GM21526 (cell line): ENCODE measurements at regions not wholly inside any gene's neighbourhood (a gene's known extent, or its start where the extent isn't known, plus 50 kb on each side); places are given as distances from the start of the nearest gene placed in this dataset.

Experiments used
- ATAC-seq: cut with Tn5 transposase; IDR thresholded peaks from one replicate; pipeline ENCODE4 v1.9.1; 2021; ENCODE audit warnings: moderate library complexity; ENCODE audit not compliant: unreplicated experiment, low FRiP score

GRCh38 chr20:57908704-57909630 lies 199.2 kb upstream of the PMEPA1 start:
- ATAC-seq: no peak

DNA sequence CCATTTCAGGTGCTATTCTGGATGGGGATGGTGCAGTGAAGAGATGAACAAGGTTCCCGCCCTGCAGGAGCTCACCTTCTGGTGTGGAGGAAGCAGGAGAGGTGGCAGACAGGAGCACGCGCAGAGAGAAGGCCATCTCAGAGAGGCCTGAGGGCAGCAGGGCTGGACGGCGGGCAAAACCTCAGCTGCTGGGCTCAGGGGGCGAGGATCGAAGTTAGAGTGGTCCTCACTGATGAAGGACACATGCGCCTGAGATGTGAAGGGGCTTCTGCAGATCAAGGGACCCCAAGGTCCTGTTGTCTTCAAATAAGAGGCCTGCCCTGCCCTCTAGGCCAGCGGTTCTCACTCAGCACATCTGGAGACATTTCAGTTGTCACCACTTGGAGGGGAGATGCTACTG lies 198.4 kb upstream of the PMEPA1 start:
- ATAC-seq: no peak

DNA sequence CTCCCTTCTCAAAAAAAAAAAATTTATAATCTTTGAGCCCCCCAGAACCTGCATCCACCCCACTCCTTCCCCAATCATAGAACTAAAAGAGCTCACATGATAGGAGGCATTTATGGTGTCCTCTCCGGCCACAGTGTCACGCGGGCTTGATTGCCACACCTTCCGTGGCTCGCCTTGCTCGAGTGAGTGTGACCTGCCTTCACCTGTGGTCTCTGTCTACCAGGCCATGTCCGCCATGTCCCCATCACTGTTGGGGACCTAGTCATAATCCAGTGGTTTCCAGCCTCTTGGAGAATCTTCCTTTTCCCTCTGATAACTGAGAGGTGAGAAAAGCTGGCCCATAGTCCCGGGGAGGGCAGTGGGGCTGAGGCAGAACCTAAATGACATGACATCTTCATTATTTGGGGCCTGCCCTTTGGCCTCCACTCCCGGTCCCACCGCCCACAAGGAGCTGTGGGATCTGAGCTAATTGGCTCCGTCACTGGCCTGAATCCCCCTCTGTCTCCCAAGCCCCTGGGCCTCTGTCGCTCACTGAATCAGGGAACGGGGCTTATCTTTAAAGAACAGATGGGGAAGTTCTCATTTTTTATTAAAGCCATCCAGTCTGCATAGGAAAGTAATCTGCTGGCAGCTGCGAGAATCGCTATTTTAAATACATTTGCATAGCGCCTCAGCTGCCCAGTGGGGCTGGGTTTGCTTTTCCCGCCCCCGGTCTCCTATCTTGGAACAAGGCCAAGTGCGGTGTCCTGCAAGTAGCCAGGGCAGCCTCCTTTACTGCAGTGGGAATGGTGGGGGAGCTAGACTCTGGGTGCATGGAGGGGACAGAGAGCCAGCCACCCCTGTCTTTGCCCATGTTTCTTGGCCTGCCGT lies 197.6 kb upstream of the PMEPA1 start:
- ATAC-seq: no peak

GRCh38 chr20:57905448-57905847 lies 195.6 kb upstream of the PMEPA1 start:
- no peak for ATAC-seq

- ATAC-seq: no peak
These were observed 194.7 kb upstream of the PMEPA1 start for GRCh38 chr20:57904314-57905105.

DNA sequence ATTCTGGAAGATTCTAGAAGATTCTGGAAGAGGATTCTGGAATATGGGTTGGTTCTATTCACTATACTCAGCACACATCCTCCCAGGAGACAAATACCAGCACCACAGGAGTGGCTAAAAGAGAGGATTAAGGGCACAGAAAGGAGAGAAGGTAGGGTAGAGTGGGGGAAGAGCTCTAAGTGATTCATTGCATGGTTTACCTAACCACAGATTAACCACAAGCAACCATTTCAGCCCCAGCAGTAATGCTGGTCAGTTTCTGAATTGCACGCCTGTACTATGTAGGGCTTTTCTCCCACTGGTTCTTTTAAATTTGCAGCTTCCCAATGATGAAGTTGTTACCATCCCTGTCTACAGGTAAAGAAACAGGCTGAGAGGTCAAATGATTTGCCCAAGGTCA lies 192.7 kb upstream of the PMEPA1 start:
- ATAC-seq: peak; percentile 59

DNA sequence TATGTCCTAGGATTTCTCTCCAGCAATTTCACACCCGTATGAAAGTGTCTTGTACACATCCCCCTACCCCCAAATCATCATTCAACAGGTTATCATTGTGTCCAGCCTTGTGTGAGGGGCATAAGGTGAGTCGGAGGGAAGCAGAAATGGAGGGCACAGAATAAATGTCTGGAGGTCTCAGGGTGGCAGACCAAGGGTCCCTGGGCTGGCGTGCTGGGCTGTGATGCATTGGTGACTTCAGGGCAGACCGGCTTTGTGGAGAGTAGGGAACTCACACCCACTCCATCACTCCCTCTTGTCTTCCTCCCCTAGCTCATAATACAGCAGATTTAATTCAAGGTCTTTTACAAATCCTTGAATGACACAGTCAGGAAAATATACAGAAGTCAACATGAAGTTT lies 191.7 kb upstream of the PMEPA1 start:
- ATAC-seq: no peak

DNA sequence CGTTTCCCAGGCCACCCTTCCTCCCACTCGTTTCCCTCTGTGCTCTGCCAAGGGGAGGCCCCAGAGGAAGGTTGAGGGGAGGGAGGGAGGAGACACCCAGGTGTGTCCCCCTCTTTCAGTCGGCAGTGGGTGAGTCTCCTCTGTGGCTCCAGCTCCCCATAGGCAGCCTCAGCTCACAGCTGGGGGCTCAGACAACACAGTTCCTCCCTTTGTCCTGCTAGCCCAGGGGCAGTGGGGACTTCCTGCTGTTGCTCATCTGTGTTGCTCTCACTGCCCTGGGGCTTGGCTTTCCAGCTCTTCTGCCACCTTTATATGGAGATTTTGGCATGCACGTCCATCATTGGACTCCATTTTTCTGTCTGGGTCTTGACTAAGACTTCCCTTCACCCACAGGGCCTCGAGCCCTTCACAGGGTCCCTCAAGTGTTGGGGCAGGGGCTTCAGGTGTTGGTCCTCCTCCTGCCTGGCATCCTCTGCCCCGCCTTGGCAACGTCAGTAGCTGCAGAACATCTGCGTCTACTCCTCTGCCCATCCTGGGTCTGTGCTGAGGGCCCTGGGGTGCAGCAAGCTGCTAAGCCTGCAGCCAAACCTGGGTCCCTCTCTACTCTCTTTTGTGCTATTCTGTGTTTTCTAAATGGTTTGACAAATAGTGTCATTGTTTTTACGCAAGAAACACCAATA lies 190.6 kb upstream of the PMEPA1 start:
- ATAC-seq: no peak

GRCh38 chr20:57899554-57899953 lies 189.7 kb upstream of the PMEPA1 start:
- ATAC-seq: no peak

DNA sequence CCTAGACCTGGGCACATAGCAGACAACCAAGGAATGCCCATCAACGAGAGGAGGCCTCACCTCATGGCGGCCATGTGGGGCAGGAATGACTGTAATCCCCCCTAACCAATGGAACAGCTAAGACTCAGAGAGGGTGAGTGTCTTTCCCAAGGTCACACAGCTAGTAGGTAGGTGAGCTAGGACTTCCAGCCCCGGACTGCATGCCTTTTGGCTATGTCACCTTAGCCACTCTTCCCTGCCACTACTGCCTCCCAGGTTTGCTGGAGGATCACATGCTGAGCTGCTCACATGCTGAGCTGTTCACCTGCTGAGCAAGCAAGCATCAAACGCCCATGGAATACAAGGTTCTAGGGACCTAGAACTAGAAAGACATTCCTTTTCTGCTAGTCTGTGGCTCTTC lies 188.5 kb upstream of the PMEPA1 start:
- ATAC-seq: no peak

GRCh38 chr20:57897891-57898290 lies 188.1 kb upstream of the PMEPA1 start:
- no peak for ATAC-seq

GRCh38 chr20:57897156-57897874 lies 187.5 kb upstream of the PMEPA1 start:
- no peak for ATAC-seq

DNA sequence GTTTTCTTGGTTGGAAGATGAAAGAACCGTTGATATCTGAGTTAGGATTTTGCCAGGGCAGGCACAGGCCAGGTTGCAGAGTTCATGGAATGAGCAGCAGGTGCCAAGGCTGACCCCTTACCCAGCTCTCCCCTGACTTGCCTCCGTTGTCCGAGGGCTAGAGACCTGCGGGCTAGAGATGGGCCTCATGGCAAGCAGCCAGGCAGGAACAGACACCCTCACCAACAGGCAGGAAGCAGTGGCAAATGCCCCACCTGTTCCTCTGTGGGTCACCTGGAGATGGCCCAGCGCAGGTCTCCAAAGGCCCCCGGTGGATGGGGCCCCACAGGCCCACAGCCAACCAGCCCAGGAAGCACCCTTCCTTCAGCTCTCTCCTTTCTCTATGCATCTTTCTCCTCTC lies 186.7 kb upstream of the PMEPA1 start:
- ATAC-seq: no peak

- ATAC-seq: no peak
These were observed 186.2 kb upstream of the PMEPA1 start for GRCh38 chr20:57896017-57896416.

DNA sequence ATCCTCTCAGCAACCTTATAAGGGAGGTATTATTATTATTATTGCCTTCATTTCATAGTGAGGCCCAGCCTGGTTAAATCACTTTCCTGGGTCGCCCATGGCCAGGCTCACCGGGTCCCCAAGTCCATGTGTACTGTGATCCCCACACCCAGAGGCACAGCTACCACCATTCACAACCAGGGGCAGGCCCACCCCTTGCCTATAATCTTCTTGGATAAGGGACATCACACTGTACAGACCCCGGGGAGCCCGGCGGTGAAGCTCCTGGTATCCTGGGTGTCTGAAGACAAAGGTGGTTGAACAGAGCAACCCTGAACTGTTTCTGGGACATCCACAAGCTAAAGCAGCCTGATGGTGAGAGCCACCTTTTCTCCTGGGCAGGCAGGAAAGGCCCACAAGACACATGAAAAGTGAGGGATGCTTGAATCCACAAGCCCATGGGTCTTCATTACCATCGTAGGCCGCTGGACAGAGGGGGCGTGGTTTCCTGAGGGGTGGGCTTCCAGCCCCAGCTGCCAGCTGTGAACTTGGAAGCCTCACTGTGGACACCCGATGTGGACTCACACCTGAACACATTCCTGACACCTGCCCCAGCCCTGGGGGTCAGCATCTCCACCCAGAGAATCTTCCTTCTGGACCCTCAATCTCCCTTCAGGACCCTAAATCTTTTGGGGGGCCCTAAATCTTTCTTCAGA lies 185.5 kb upstream of the PMEPA1 start:
- ATAC-seq: no peak

- no peak for ATAC-seq
These were observed 184.7 kb upstream of the PMEPA1 start for GRCh38 chr20:57894522-57894921.

- no peak for ATAC-seq
These were observed 184.3 kb upstream of the PMEPA1 start for GRCh38 chr20:57894096-57894495.

- no peak for ATAC-seq
These were observed 183.7 kb upstream of the PMEPA1 start for GRCh38 chr20:57893366-57893999.
